ENCODE measurements at regions not wholly inside any gene's neighbourhood (a gene's known extent, or its start where the extent isn't known, plus 50 kb on each side); places are given as distances from the start of the nearest gene placed in this dataset.

DNA sequence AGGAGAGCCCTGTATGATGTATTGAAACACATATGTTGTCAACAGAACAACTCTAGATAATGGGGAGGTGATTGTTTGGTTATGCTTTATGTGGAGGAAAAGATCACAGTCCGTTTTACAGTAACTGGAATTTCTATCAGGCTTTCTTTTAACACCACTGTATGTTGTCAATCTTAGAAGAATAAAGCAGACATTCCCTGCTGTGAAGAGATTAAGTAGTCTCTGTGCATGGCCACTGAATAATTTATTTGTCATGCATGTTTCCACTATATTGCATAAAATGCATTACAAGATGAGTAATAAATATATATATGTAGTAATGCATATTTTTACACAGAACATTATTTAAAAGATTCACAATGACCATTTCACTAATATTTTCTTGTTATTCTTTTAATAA, 440.0 kb downstream of the ANKRD7 start:
- TF ChIP-seq, protein P1, sequence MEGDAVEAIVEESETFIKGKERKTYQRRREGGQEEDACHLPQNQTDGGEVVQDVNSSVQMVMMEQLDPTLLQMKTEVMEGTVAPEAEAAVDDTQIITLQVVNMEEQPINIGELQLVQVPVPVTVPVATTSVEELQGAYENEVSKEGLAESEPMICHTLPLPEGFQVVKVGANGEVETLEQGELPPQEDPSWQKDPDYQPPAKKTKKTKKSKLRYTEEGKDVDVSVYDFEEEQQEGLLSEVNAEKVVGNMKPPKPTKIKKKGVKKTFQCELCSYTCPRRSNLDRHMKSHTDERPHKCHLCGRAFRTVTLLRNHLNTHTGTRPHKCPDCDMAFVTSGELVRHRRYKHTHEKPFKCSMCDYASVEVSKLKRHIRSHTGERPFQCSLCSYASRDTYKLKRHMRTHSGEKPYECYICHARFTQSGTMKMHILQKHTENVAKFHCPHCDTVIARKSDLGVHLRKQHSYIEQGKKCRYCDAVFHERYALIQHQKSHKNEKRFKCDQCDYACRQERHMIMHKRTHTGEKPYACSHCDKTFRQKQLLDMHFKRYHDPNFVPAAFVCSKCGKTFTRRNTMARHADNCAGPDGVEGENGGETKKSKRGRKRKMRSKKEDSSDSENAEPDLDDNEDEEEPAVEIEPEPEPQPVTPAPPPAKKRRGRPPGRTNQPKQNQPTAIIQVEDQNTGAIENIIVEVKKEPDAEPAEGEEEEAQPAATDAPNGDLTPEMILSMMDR (IDR thresholded peaks at IDR 0.05; ENCODE audit: insufficient read depth, low read length, poor library complexity, severe bottlenecking): no peak
- no peak for TF ChIP-seq EZH2phosphoT487 (conservative IDR thresholded peaks at IDR 0.05; ENCODE audit: low read length)
